A549 (cell line): ENCODE measurements at regions not wholly inside any gene's neighbourhood (a gene's known extent, or its start where the extent isn't known, plus 50 kb on each side); places are given as distances from the start of the nearest gene placed in this dataset.

ENCODE experiments used
- ATAC-seq, 2 experiments: fragments of 200-7000 bp in 1 of 2; fragments of >200 bp in 1 of 2; cut with Nextera tagmentation in 1 of 2; cut with Tn5 transposase in 1 of 2; 3 replicates each; pipeline versions ENCODE4 v1.8.0 to v1.9.1; 2018 to 2020; ENCODE audit warnings: mild to moderate bottlenecking in 1 of 2, moderate library complexity in 1 of 2
- CTCF ChIA-PET: fragments of 300-600 bp; sonication (Branson Sonifier 250); formaldehyde crosslinking; extraction: SDS; loops from one replicate; lab custom pipeline; 2021; ENCODE audit warnings: antibody characterized with exemption, inconsistent platforms; lab: Yijun Ruan, JAX
- POLR2A ChIA-PET: fragments of 350-600 bp; formaldehyde crosslinking; extraction: SDS; loops from one replicate; lab custom pipeline; 2021; ENCODE audit warnings: antibody characterized with exemption, inconsistent platforms; lab: Yijun Ruan, JAX
- DNase-seq, 2 experiments: peaks; one replicate each; pipeline versions ENCODE4 v3.0.0 to v3.0.0-alpha.2; 2011 to 2016; ENCODE audit warnings: low read depth in 1 of 2, low spot score in 1 of 2
- FAIRE-seq: peaks from 2 replicates; lab custom pipeline; 2011; peaks lifted over from hg19 to GRCh38; lab: Jason Lieb, UNC
- H3K27ac ChIP-seq, 2 experiments: fragments of >200 bp; sonication (Bioruptor Twin); formaldehyde crosslinking; 3 replicates each; pipeline ENCODE4 v1.5.1; 2016 to 2017
- H3K4me1 ChIP-seq: fragments of >200 bp; sonication (Bioruptor Twin); formaldehyde crosslinking; 3 replicates; pipeline ENCODE4 v1.6.1; 2016
- H3K4me2 ChIP-seq: fragments of >200 bp; sonication (Bioruptor Twin); formaldehyde crosslinking; 3 replicates; pipeline ENCODE4 v1.6.1; 2016
- H3K4me3 ChIP-seq: fragments of >200 bp; sonication (Bioruptor Twin); formaldehyde crosslinking; 3 replicates; pipeline ENCODE4 v1.5.1; 2016
- H3K9me3 ChIP-seq: fragments of >200 bp; sonication (Bioruptor Twin); formaldehyde crosslinking; 3 replicates; pipeline ENCODE4 v1.6.1; 2016
- BHLHE40 ChIP-seq: IDR thresholded peaks from 2 replicates; pipeline ENCODE4 v1.6.1; 2012; ENCODE audit warnings: low read depth, low read length, inconsistent platforms
- EHMT2 ChIP-seq: fragments of 200-600 bp; sonication (generic); IDR thresholded peaks from 2 replicates; pipeline ENCODE4 v1.6.1; 2016; ENCODE audit warnings: antibody characterized with exemption, low read depth, mild to moderate bottlenecking, moderate library complexity
- ESRRA ChIP-seq: fragments of 150-350 bp; IDR thresholded peaks from 2 replicates; pipeline ENCODE4 v1.6.1; 2014; ENCODE audit warnings: mild to moderate bottlenecking, low read length, borderline replicate concordance
- FOSL2 ChIP-seq, 2 experiments: fragments of 450-650 bp in 1 of 2; fragments of >200 bp in 1 of 2; sonication (Bioruptor Twin) in 1 of 2; formaldehyde crosslinking; IDR thresholded peaks; 2 replicates each; pipeline versions ENCODE4 v1.5.0 to v1.6.1; 2016 to 2020; ENCODE audit warnings: mild to moderate bottlenecking in 1 of 2, moderate library complexity in 1 of 2
- FOXS1 ChIP-seq: fragments of 250-450 bp; sonication (Bioruptor Pico); IDR thresholded peaks from 2 replicates; pipeline ENCODE4 v1.5.0; 2020; ENCODE audit warnings: mild to moderate bottlenecking, moderate library complexity
- GATA3 ChIP-seq: IDR thresholded peaks from 2 replicates; pipeline ENCODE4 v1.6.1; 2012; ENCODE audit warnings: borderline replicate concordance
- HOXB13 ChIP-seq: fragments of 250-450 bp; sonication (Bioruptor Pico); IDR thresholded peaks from 2 replicates; pipeline ENCODE4 v1.5.0; 2020; ENCODE audit warnings: low read depth, mild to moderate bottlenecking, moderate library complexity
- JUNB ChIP-seq: fragments of >200 bp; sonication (Bioruptor Twin); formaldehyde crosslinking; IDR thresholded peaks from 2 replicates; pipeline ENCODE4 v1.6.1; 2016
- MAFK ChIP-seq: fragments of 450-650 bp; IDR thresholded peaks from 2 replicates; pipeline ENCODE4 v1.6.1; 2014; ENCODE audit not compliant: partially characterized antibody
- MYC ChIP-seq: IDR thresholded peaks from 2 replicates; pipeline ENCODE4 v1.6.1; 2012; ENCODE audit warnings: mild to moderate bottlenecking, inconsistent platforms, low read length, improper control_type of control experiment, borderline replicate concordance
- NFE2L2 ChIP-seq: fragments of 150-350 bp; conservative IDR thresholded peaks from 2 replicates; pipeline ENCODE4 v1.6.1; 2014; ENCODE audit warnings: low read length
- NPAS2 ChIP-seq: fragments of 250-450 bp; sonication (Bioruptor Pico); IDR thresholded peaks from 2 replicates; pipeline ENCODE4 v1.8.0; 2022; ENCODE audit warnings: mild to moderate bottlenecking, moderate library complexity, borderline replicate concordance
- NR3C1 ChIP-seq: fragments of >200 bp; sonication (Bioruptor Twin); formaldehyde crosslinking; IDR thresholded peaks from 3 replicates; pipeline ENCODE4 v1.6.1; 2017
- POLR2A ChIP-seq: IDR thresholded peaks from 2 replicates; pipeline ENCODE4 v1.6.1; 2012; ENCODE audit warnings: mild to moderate bottlenecking, low read length
- RARB ChIP-seq: fragments of 250-450 bp; sonication (Bioruptor Pico); IDR thresholded peaks from 2 replicates; pipeline ENCODE4 v1.8.0; 2021; ENCODE audit warnings: mild to moderate bottlenecking, moderate library complexity
- RFX5 ChIP-seq: fragments of 450-650 bp; IDR thresholded peaks from 2 replicates; pipeline ENCODE4 v1.7.1; 2014; ENCODE audit warnings: antibody characterized with exemption, mild to moderate bottlenecking, moderate library complexity
- RNF2 ChIP-seq: fragments of 200-600 bp; sonication (generic); IDR thresholded peaks from 2 replicates; pipeline ENCODE4 v1.6.1; 2016; ENCODE audit warnings: low read depth, mild to moderate bottlenecking, antibody characterized with exemption, moderate library complexity, borderline replicate concordance
- SMC3 ChIP-seq: fragments of >200 bp; sonication (Bioruptor Twin); formaldehyde crosslinking; IDR thresholded peaks from 3 replicates; pipeline ENCODE4 v1.6.1; 2018; ENCODE audit warnings: inconsistent platforms
- TP53 ChIP-seq: fragments of 250-450 bp; sonication (Bioruptor Pico); IDR thresholded peaks from 2 replicates; pipeline ENCODE4 v1.5.0; 2021; ENCODE audit warnings: mild to moderate bottlenecking, moderate library complexity
- ZFP36 ChIP-seq: fragments of 450-650 bp; IDR thresholded peaks from 2 replicates; pipeline ENCODE4 v1.6.1; 2014; ENCODE audit warnings: borderline replicate concordance; ENCODE audit not compliant: partially characterized antibody
- ZNF302 ChIP-seq: fragments of 250-450 bp; sonication (Bioruptor Pico); IDR thresholded peaks from 2 replicates; pipeline ENCODE4 v1.9.0; 2021; ENCODE audit warnings: inconsistent platforms, mild to moderate bottlenecking, moderate library complexity
- ZSCAN20 ChIP-seq: fragments of 250-450 bp; sonication (Bioruptor Pico); IDR thresholded peaks from 2 replicates; pipeline ENCODE4 v1.8.0; 2022; ENCODE audit warnings: mild to moderate bottlenecking, moderate library complexity
- WGBS: methylation state at CpG from one replicate; pipeline ENCODE4 v1.1.6; 2017; ENCODE audit errors: missing lambda C conversion rate; 5-methylcytosine and 5-hydroxymethylcytosine counted together
- TF ChIP-seq, protein P1 (sequence below): IDR thresholded peaks from 2 replicates; pipeline ENCODE4 v1.6.1; 2012
- TF ChIP-seq, protein P2 (sequence below): fragments of 450-650 bp; IDR thresholded peaks from 2 replicates; pipeline ENCODE4 v1.6.1; 2014; ENCODE audit warnings: antibody characterized with exemption
- TF ChIP-seq, protein P3 (sequence below): fragments of 150-350 bp; IDR thresholded peaks from 2 replicates; pipeline ENCODE4 v1.6.1; 2014; ENCODE audit warnings: low read depth, mild to moderate bottlenecking, low read length

DNA sequence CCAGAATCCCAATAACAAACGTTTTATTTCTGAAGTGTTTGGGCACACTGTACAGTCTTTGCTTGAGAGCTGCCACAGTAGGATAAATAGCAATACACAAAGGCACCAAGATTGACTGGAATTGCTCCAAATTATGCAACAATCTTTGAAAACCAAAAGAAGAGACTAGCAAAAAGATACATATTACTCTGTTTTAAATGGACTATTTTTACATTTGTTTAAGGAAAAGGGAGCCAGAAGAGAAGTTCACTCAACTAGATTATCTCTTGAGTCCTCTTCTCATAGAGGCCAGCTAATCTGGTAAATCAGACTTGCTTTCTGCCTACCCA, 385.0 kb upstream of the SLC30A5 start:
- WGBS: 0% methylated on average over 1 of the region's 1 CpG
- TF ChIP-seq FOXS1 (CRISPR knock-in tag) (no peak), FOSL2 (IDR thresholded peaks at IDR 0.05) (no peak), FOSL2 (CRISPR knock-in tag; IDR thresholded peaks at IDR 0.05) (no peak), ZNF302 (CRISPR knock-in tag) (no peak), JUNB (no peak), TP53 (CRISPR knock-in tag) (no peak), BHLHE40 (no peak), RFX5 (no peak), ZFP36 (no peak), ZSCAN20 (CRISPR knock-in tag) (no peak), NR3C1 (no peak), RARB (CRISPR knock-in tag) (no peak), NFE2L2 (no peak), SMC3 (no peak), RNF2 (no peak), HOXB13 (CRISPR knock-in tag) (no peak)
- TF ChIP-seq, protein P1, sequence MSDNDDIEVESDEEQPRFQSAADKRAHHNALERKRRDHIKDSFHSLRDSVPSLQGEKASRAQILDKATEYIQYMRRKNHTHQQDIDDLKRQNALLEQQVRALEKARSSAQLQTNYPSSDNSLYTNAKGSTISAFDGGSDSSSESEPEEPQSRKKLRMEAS: no peak
- TF ChIP-seq, protein P2, sequence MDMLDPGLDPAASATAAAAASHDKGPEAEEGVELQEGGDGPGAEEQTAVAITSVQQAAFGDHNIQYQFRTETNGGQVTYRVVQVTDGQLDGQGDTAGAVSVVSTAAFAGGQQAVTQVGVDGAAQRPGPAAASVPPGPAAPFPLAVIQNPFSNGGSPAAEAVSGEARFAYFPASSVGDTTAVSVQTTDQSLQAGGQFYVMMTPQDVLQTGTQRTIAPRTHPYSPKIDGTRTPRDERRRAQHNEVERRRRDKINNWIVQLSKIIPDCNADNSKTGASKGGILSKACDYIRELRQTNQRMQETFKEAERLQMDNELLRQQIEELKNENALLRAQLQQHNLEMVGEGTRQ: no peak
- TF ChIP-seq, all 56 proteins: peak for 0
- POLR2A ChIA-PET: no interaction called here
- no peak for FAIRE-seq
- DNase-seq: no peak
- Histone ChIP-seq H3K4me1 (no peaks in the 10 kb centered on the region), H3K9me3 (peaks cover 10% of the 10 kb centered on the region; the same call in 1 of the 3 replicates), H3K4me2 (no peak overlapping the region), H3K27ac (no peak overlapping the region), H3K4me3 (no peak overlapping the region)
- no peak for ATAC-seq
- CTCF ChIA-PET: no interaction called here

DNA sequence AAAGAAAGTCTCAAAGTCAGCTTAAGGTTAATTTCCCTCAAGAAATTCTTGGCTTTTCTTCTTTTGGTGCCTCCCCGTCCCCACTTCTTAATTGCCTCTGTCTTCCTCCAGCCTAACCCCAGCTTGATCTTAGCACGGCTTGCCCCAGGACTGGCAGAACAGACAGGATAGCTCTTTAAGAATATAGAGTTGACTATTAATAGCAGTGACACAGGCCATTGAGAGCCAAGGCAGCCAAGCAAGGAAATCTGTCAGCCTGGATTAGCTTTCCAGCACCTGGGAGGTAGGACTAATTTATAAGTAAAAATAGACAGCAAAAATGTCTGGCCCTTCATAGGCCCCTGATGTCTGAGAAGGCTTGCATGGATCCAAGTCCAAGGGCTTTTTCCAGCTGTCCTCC, 384.6 kb upstream of the SLC30A5 start:
- H3K4me2 ChIP-seq: no peak overlapping the region
- H3K27ac ChIP-seq: no peak overlapping the region
- FAIRE-seq: no peak
- ATAC-seq: no peak
- no peaks in the 10 kb centered on the region for H3K4me1 ChIP-seq
- DNase-seq: no peak
- whole genome bisulfite sequencing: 60% methylated on average over 2 of the region's 2 CpGs
- TF ChIP-seq RNF2 (no peak), ESRRA (no peak), RARB (CRISPR knock-in tag) (no peak), MYC (no peak), TP53 (CRISPR knock-in tag) (no peak)
- TF ChIP-seq, protein P2: no peak
- CTCF ChIA-PET: no interaction called here
- POLR2A ChIA-PET: no interaction called here
- H3K9me3 ChIP-seq: peaks cover 10% of the 10 kb centered on the region; the same call in 1 of the 3 replicates
- H3K4me3 ChIP-seq: no peak overlapping the region

DNA sequence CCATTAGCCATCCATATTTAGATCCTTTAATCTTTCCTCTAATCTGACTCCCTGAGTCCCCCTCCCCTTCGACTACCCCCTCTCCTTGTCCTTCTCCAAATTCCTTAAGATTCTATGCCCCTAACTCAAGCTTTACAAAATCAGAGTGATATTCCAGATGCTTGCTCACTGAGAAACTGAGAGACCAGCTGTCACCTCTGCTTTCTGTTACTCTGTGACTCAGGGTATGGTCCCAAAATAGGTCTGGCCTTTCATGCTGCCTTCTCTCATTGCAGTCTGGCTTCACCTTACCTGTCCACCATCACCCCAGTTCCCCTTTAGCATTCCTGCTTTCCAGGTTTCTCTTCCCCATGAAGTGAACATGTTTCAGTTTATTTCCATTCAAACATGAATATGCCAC, 383.3 kb upstream of the SLC30A5 start:
- no peak overlapping the region for H3K4me2 ChIP-seq
- DNase-seq: no peak
- TF ChIP-seq, protein P3, sequence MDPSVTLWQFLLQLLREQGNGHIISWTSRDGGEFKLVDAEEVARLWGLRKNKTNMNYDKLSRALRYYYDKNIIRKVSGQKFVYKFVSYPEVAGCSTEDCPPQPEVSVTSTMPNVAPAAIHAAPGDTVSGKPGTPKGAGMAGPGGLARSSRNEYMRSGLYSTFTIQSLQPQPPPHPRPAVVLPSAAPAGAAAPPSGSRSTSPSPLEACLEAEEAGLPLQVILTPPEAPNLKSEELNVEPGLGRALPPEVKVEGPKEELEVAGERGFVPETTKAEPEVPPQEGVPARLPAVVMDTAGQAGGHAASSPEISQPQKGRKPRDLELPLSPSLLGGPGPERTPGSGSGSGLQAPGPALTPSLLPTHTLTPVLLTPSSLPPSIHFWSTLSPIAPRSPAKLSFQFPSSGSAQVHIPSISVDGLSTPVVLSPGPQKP: no peak
- TF ChIP-seq BHLHE40 (no peak), FOXS1 (CRISPR knock-in tag) (no peak), JUNB (no peak), MAFK (no peak), NPAS2 (CRISPR knock-in tag) (no peak), EHMT2 (no peak), POLR2A (no peak), GATA3 (no peak)
- TF ChIP-seq, all 56 proteins: peak for 0
- H3K4me1 ChIP-seq: no peaks in the 10 kb centered on the region
- no peak overlapping the region for H3K27ac ChIP-seq
- ChIA-PET CTCF (interaction anchor here (0.7 to 1.7 kb wide), 4 partner anchors 18 to 440 kb away, joined by 3 to 4 read pairs (median 4); no protein-coding TSS in a partner anchor), POLR2A (no interaction called here)
- H3K4me3 ChIP-seq: no peak overlapping the region
- no peak for FAIRE-seq
- no peak for ATAC-seq
- WGBS: 0% methylated on average over 1 of the region's 1 CpG
- H3K9me3 ChIP-seq: peaks cover 10% of the 10 kb centered on the region; the same call in 1 of the 3 replicates
